Karpas-422 (cell line): ENCODE measurements at regions not wholly inside any gene's neighbourhood (a gene's known extent, or its start where the extent isn't known, plus 50 kb on each side); places are given as distances from the start of the nearest gene placed in this dataset.

Source experiments
- DNase-seq: peaks from one replicate; pipeline ENCODE4 v3.0.0-alpha.2; 2015
- H2AFZ ChIP-seq: fragments of 200-600 bp; sonication (generic); 2 replicates; pipeline ENCODE4 v1.6.1; 2014; ENCODE audit warnings: antibody characterized with exemption, low read length, mixed read lengths
- H3K27ac ChIP-seq: fragments of 200-600 bp; sonication (generic); 2 replicates; pipeline ENCODE4 v1.5.1; 2014; ENCODE audit warnings: mild to moderate bottlenecking, low read length, moderate library complexity
- H3K27me3 ChIP-seq: fragments of 200-600 bp; sonication (generic); 2 replicates; pipeline ENCODE4 v1.6.1; 2014; ENCODE audit warnings: low read length, mixed read lengths
- H3K36me3 ChIP-seq: fragments of 200-600 bp; sonication (generic); 2 replicates; pipeline ENCODE4 v1.6.1; 2014; ENCODE audit warnings: low read length, mixed read lengths; ENCODE audit not compliant: insufficient read depth
- H3K4me1 ChIP-seq: fragments of 200-600 bp; sonication (generic); 2 replicates; pipeline ENCODE4 v1.6.1; 2014; ENCODE audit warnings: mild to moderate bottlenecking, low read length, mixed read lengths
- H3K4me2 ChIP-seq: fragments of 200-600 bp; sonication (generic); 2 replicates; pipeline ENCODE4 v1.6.1; 2014; ENCODE audit warnings: low read length, low read depth, mild to moderate bottlenecking; ENCODE audit not compliant: poor library complexity, severe bottlenecking
- H3K4me3 ChIP-seq: fragments of 200-600 bp; sonication (generic); 2 replicates; pipeline ENCODE4 v1.5.1; 2014; ENCODE audit warnings: mild to moderate bottlenecking, antibody characterized with exemption, low read length, mixed read lengths
- H3K79me2 ChIP-seq: fragments of 200-600 bp; sonication (generic); 2 replicates; pipeline ENCODE4 v1.6.1; 2014; ENCODE audit warnings: mild to moderate bottlenecking, low read length, mixed read lengths
- H3K9ac ChIP-seq: fragments of 200-600 bp; sonication (generic); 2 replicates; pipeline ENCODE4 v1.6.0; 2014; ENCODE audit warnings: low read length
- H3K9me2 ChIP-seq: fragments of 200-600 bp; sonication (generic), shearing (Covaris generic); replicated peaks from 2 replicates; pipeline ENCODE4 v1.6.0; 2014; ENCODE audit warnings: mild to moderate bottlenecking, low read length, moderate library complexity; ENCODE audit not compliant: insufficient read depth
- H3K9me3 ChIP-seq: fragments of 300-700, 200-600 bp; sonication (generic); 2 replicates; pipeline ENCODE4 v1.6.1; 2014; ENCODE audit warnings: low read length, mixed read lengths
- H4K20me1 ChIP-seq: fragments of 200-600 bp; sonication (generic); 2 replicates; pipeline ENCODE4 v1.6.1; 2014; ENCODE audit warnings: mild to moderate bottlenecking, antibody characterized with exemption, low read length, low read depth; ENCODE audit not compliant: insufficient read depth

GRCh38 chr17:31744511-31744951 lies 114.5 kb downstream of the COPRS start:
- Histone ChIP-seq H3K4me1 (no peaks in the 10 kb centered on the region), H3K4me3 (no peak overlapping the region), H3K9ac (no peak overlapping the region), H3K27ac (no peak overlapping the region), H3K4me2 (no peak overlapping the region), H3K9me2 (no peaks in the 10 kb centered on the region), H2AFZ (no peak overlapping the region), H3K9me3 (no peaks in the 10 kb centered on the region), H3K36me3 (no peaks in the 10 kb centered on the region), H4K20me1 (no peaks in the 10 kb centered on the region), H3K79me2 (no peaks in the 10 kb centered on the region), H3K27me3 (no peaks in the 10 kb centered on the region)
- peak; percentile 30 for DNase-seq

GRCh38 chr17:31743797-31744196 lies 115.2 kb downstream of the COPRS start:
- Histone ChIP-seq H3K79me2 (no peaks in the 10 kb centered on the region), H3K9me3 (no peaks in the 10 kb centered on the region), H3K9ac (no peak overlapping the region), H3K36me3 (no peaks in the 10 kb centered on the region), H3K4me1 (no peaks in the 10 kb centered on the region), H3K27ac (no peak overlapping the region), H3K27me3 (no peaks in the 10 kb centered on the region), H2AFZ (no peak overlapping the region), H3K9me2 (no peaks in the 10 kb centered on the region), H3K4me3 (no peak overlapping the region), H3K4me2 (no peak overlapping the region), H4K20me1 (no peaks in the 10 kb centered on the region)
- peak; percentile 33 for DNase-seq

GRCh38 chr17:31741371-31741770 lies 117.7 kb downstream of the COPRS start:
- no peaks in the 10 kb centered on the region for H3K27me3 ChIP-seq
- no peak overlapping the region for H3K4me2 ChIP-seq
- H3K4me3 ChIP-seq, result no peak overlapping the region
- no peaks in the 10 kb centered on the region for H4K20me1 ChIP-seq
- H3K79me2 ChIP-seq, result no peaks in the 10 kb centered on the region
- H2AFZ ChIP-seq, result no peak overlapping the region
- no peaks in the 10 kb centered on the region for H3K9me2 ChIP-seq
- no peak overlapping the region for H3K27ac ChIP-seq
- no peak for DNase-seq
- H3K9me3 ChIP-seq, result no peaks in the 10 kb centered on the region
- H3K4me1 ChIP-seq, result no peaks in the 10 kb centered on the region
- no peaks in the 10 kb centered on the region for H3K36me3 ChIP-seq
- H3K9ac ChIP-seq, result no peak overlapping the region

- Histone ChIP-seq H3K9ac (no peak overlapping the region), H2AFZ (no peak overlapping the region), H3K27ac (no peak overlapping the region), H3K4me2 (no peak overlapping the region), H3K36me3 (no peaks in the 10 kb centered on the region), H3K4me1 (no peaks in the 10 kb centered on the region), H3K9me3 (no peaks in the 10 kb centered on the region), H3K4me3 (no peak overlapping the region), H3K27me3 (no peaks in the 10 kb centered on the region), H3K79me2 (no peaks in the 10 kb centered on the region), H4K20me1 (no peaks in the 10 kb centered on the region), H3K9me2 (no peaks in the 10 kb centered on the region)
- DNase-seq, result no peak
Observed at GRCh38 chr17:31740611-31741082, 118.4 kb downstream of the COPRS start.

- Histone ChIP-seq H3K4me1 (no peaks in the 10 kb centered on the region), H3K36me3 (no peaks in the 10 kb centered on the region), H3K9me2 (no peaks in the 10 kb centered on the region), H2AFZ (no peak overlapping the region), H3K9ac (no peak overlapping the region), H3K4me2 (no peak overlapping the region), H3K9me3 (no peaks in the 10 kb centered on the region), H4K20me1 (no peaks in the 10 kb centered on the region), H3K27me3 (no peaks in the 10 kb centered on the region), H3K27ac (no peak overlapping the region), H3K4me3 (no peak overlapping the region), H3K79me2 (no peaks in the 10 kb centered on the region)
- DNase-seq, result no peak
Observed at GRCh38 chr17:31738996-31739699, 119.9 kb downstream of the COPRS start.

GRCh38 chr17:31738488-31738887 lies 120.6 kb downstream of the COPRS start:
- no peaks in the 10 kb centered on the region for H3K4me1 ChIP-seq
- no peaks in the 10 kb centered on the region for H3K9me2 ChIP-seq

GRCh38 chr17:31738067-31738466 lies 121.0 kb downstream of the COPRS start:
- H3K4me3 ChIP-seq, result no peak overlapping the region
- H3K9me3 ChIP-seq, result no peaks in the 10 kb centered on the region
- peak; percentile 44 for DNase-seq
- H3K36me3 ChIP-seq, result no peaks in the 10 kb centered on the region
- no peak overlapping the region for H3K9ac ChIP-seq
- H3K79me2 ChIP-seq, result no peaks in the 10 kb centered on the region
- no peaks in the 10 kb centered on the region for H4K20me1 ChIP-seq
- H2AFZ ChIP-seq, result no peak overlapping the region
- no peaks in the 10 kb centered on the region for H3K27me3 ChIP-seq
- H3K27ac ChIP-seq, result no peak overlapping the region
- H3K4me2 ChIP-seq, result no peak overlapping the region
- no peaks in the 10 kb centered on the region for H3K9me2 ChIP-seq
- H3K4me1 ChIP-seq, result no peaks in the 10 kb centered on the region

More at GRCh38 chr17:31738488-31738887, 120.6 kb downstream of the COPRS start:
- Histone ChIP-seq H3K4me2 (no peak overlapping the region), H3K9me3 (no peaks in the 10 kb centered on the region), H3K79me2 (no peaks in the 10 kb centered on the region), H4K20me1 (no peaks in the 10 kb centered on the region), H3K4me3 (no peak overlapping the region), H3K9ac (no peak overlapping the region), H3K27me3 (no peaks in the 10 kb centered on the region), H3K36me3 (no peaks in the 10 kb centered on the region), H3K27ac (no peak overlapping the region), H2AFZ (no peak overlapping the region)
- DNase-seq, result no peak

- Histone ChIP-seq H3K27ac (no peak overlapping the region), H3K79me2 (no peaks in the 10 kb centered on the region), H4K20me1 (no peaks in the 10 kb centered on the region), H3K4me1 (no peaks in the 10 kb centered on the region), H3K9me3 (no peaks in the 10 kb centered on the region), H3K9ac (no peak overlapping the region), H3K9me2 (no peaks in the 10 kb centered on the region), H3K4me2 (no peak overlapping the region), H3K27me3 (no peaks in the 10 kb centered on the region), H3K4me3 (no peak overlapping the region), H3K36me3 (no peaks in the 10 kb centered on the region), H2AFZ (no peak overlapping the region)
- DNase-seq, result no peak
Observed at GRCh38 chr17:31736855-31737625, 122.0 kb downstream of the COPRS start.
